ENCODE measurements at regions not wholly inside any gene's neighbourhood (a gene's known extent, or its start where the extent isn't known, plus 50 kb on each side); places are given as distances from the start of the nearest gene placed in this dataset.
"Not testable (repeated sequence)": the region's sequence is repeated elsewhere in the genome, so short reads cannot be mapped to it uniquely, and the experiment has no call there.

GRCh38 chr5:52077941-52078815 lies 694.9 kb downstream of the ISL1 start:
- Mint-ChIP-seq H3K36me3 (ENCODE audit: low read depth) (peaks cover 2% of the 10 kb centered on the region), H3K27ac (ENCODE audit: unreplicated experiment) (peak overlapping the region; percentile 7), H3K4me3 (no peak overlapping the region), H3K4me1 (peaks cover 20% of the 10 kb centered on the region), H3K27me3 (ENCODE audit: low read depth) (peaks cover 61% of the 10 kb centered on the region), H3K9me3 (peaks cover 9% of the 10 kb centered on the region)
- peak; percentile 5 for DNase-seq (ENCODE audit: low read depth, low spot score)
- no peak for TF ChIP-seq CTCF (conservative IDR thresholded peaks at IDR 0.05)

DNA sequence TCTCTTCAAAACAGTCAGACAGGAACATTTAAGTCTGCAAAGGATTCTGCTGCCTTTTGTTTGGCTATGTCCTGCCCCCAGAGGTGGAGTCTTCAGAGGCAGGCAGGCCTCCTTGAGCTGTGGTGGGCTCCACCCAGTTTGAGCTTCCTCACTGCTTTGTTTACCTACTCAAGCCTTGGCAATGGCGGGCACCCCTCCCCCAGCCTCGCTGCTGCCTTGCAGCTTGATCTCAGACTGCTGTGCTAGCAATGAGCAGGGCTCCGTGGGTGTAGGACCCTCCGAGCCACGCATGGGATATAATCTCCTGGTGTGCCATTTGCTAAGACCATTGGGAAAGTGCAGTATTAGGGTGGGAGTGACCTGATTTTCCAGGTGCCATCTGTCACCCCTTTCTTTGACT lies 685.4 kb upstream of the ITGA1 start:
- H3K36me3 Mint-ChIP-seq (ENCODE audit: low read depth); H3K9me3 Mint-ChIP-seq; H3K27me3 Mint-ChIP-seq (ENCODE audit: low read depth); DNase-seq (ENCODE audit: low read depth, low spot score); H3K4me1 Mint-ChIP-seq; H3K4me3 Mint-ChIP-seq; H3K27ac Mint-ChIP-seq (ENCODE audit: unreplicated experiment): not testable (repeated sequence)

DNA sequence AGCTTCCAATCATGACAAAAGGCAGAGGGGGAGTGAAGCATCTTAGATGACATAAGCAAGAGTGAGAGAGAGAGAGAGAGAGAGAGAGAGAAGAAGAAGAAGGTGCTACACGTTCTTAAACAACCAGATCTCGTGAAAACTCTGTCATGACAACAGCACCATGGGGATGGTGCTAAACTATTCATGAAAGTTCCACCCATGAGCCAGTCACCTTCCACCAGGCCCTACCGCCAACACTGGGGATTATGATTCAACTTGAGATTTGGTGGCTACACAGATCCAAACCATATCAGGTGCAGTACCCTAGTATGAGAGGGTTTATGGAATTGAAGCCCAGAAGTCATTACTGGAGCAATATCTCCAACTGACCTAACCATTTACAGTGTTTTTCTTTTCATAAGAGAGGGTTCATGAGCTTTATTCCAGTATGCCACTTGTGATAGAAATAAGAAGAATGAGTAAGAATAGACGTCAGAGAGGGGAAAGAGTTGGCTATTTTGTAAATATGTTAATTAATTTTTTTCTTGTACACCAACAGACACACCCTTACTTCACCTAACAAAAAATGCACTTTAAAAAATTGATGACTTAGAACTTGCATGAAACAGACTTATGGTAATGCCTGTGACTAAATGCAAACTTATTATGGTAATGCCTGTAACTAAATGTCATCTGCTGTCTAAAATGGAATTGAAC lies 680.4 kb upstream of the ITGA1 start:
- peaks cover 11% of the 10 kb centered on the region for H3K9me3 Mint-ChIP-seq
- H3K4me3 Mint-ChIP-seq = no peak overlapping the region
- H3K27ac Mint-ChIP-seq (ENCODE audit: unreplicated experiment) = no peak overlapping the region
- peaks cover 8% of the 10 kb centered on the region for H3K36me3 Mint-ChIP-seq (ENCODE audit: low read depth)
- no peaks in the 10 kb centered on the region for H3K27me3 Mint-ChIP-seq (ENCODE audit: low read depth)
- DNase-seq (ENCODE audit: low read depth, low spot score) = no peak
- no peak for TF ChIP-seq CTCF (conservative IDR thresholded peaks at IDR 0.05)
- no peaks in the 10 kb centered on the region for H3K4me1 Mint-ChIP-seq

GRCh38 chr5:52119768-52120167 lies 667.9 kb upstream of the ITGA1 start:
- Mint-ChIP-seq H3K27me3 (ENCODE audit: low read depth) (no peaks in the 10 kb centered on the region), H3K4me1 (no peaks in the 10 kb centered on the region), H3K36me3 (ENCODE audit: low read depth) (no peaks in the 10 kb centered on the region), H3K9me3 (no peaks in the 10 kb centered on the region), H3K4me3 (no peak overlapping the region), H3K27ac (ENCODE audit: unreplicated experiment) (no peak overlapping the region)
- peak; percentile 31 for TF ChIP-seq CTCF (conservative IDR thresholded peaks at IDR 0.05)
- DNase-seq (ENCODE audit: low read depth, low spot score) = no peak

GRCh38 chr5:52132053-52132452 lies 655.7 kb upstream of the ITGA1 start:
- no peak for DNase-seq (ENCODE audit: low read depth, low spot score)
- Mint-ChIP-seq H3K4me3 (no peak overlapping the region), H3K27ac (ENCODE audit: unreplicated experiment) (no peak overlapping the region), H3K9me3 (no peaks in the 10 kb centered on the region), H3K36me3 (ENCODE audit: low read depth) (no peaks in the 10 kb centered on the region), H3K4me1 (no peaks in the 10 kb centered on the region), H3K27me3 (ENCODE audit: low read depth) (no peaks in the 10 kb centered on the region)
- no peak for TF ChIP-seq CTCF (conservative IDR thresholded peaks at IDR 0.05)

Data from neural crest cell (in vitro differentiated cells).